WTC11 (cell line): ENCODE measurements at regions not wholly inside any gene's neighbourhood (a gene's known extent, or its start where the extent isn't known, plus 50 kb on each side); places are given as distances from the start of the nearest gene placed in this dataset.

ENCODE experiments used
- ATAC-seq: fragments of 200-7000 bp; cut with Tn5 transposase; 2 replicates; pipeline ENCODE4 v1.10.0; 2021; ENCODE audit warnings: mild to moderate bottlenecking, moderate library complexity
- CTCF ChIA-PET: fragments of 300-600 bp; sonication (Branson Sonifier 250); formaldehyde crosslinking; loops from one replicate; lab custom pipeline; 2021; ENCODE audit warnings: antibody characterized with exemption; lab: Charles Lee
- POLR2A ChIA-PET: fragments of 350-600 bp; sonication (Branson Sonifier 250); formaldehyde crosslinking; loops from one replicate; lab custom pipeline; 2021; ENCODE audit warnings: antibody characterized with exemption; lab: Charles Lee
- DNase-seq: peaks from one replicate; pipeline ENCODE4 v3.0.0; 2021; ENCODE audit warnings: low spot score
- H3K27ac Mint-ChIP-seq: 2 replicates; pipeline ENCODE4 v1.8.0; 2021; ENCODE audit warnings: mixed read lengths
- H3K27me3 Mint-ChIP-seq: 2 replicates; pipeline ENCODE4 v1.8.0; 2021; ENCODE audit warnings: low read depth, mild to moderate bottlenecking, moderate library complexity, mixed read lengths
- H3K36me3 Mint-ChIP-seq: 2 replicates; pipeline ENCODE4 v1.8.0; 2021; ENCODE audit warnings: mixed read lengths
- H3K4me1 Mint-ChIP-seq: 2 replicates; pipeline ENCODE4 v1.8.0; 2022; ENCODE audit warnings: mixed read lengths
- H3K4me3 Mint-ChIP-seq: 2 replicates; pipeline ENCODE4 v1.8.0; 2021; ENCODE audit warnings: mild to moderate bottlenecking, moderate library complexity, mixed read lengths
- H3K9me3 Mint-ChIP-seq: 2 replicates; pipeline ENCODE4 v1.8.0; 2021; ENCODE audit warnings: mixed read lengths
- GTF2I ChIP-seq: fragments of 250-450 bp; sonication (Bioruptor Pico); conservative IDR thresholded peaks from 2 replicates; pipeline ENCODE4 v1.4.0; 2021; ENCODE audit warnings: mild to moderate bottlenecking
- IRF2 ChIP-seq: sonication (generic); formaldehyde crosslinking; IDR thresholded peaks from 2 replicates; pipeline ENCODE4 v1.8.0; 2022; ENCODE audit warnings: low read depth, missing genetic modification reagents, borderline replicate concordance
- KAT7 ChIP-seq: sonication (generic); formaldehyde crosslinking; IDR thresholded peaks from 2 replicates; pipeline ENCODE4 v1.8.1; 2023; ENCODE audit warnings: missing genetic modification reagents, mild to moderate bottlenecking, borderline replicate concordance
- NFYB ChIP-seq: sonication (generic); formaldehyde crosslinking; conservative IDR thresholded peaks from 2 replicates; pipeline ENCODE4 v1.8.0; 2022; ENCODE audit warnings: low read depth, missing genetic modification reagents
- SOX15 ChIP-seq: fragments of 250-450 bp; sonication (Bioruptor Pico); IDR thresholded peaks from 2 replicates; pipeline ENCODE4 v1.9.0; 2021; ENCODE audit warnings: mild to moderate bottlenecking
- TP53 ChIP-seq: sonication (generic); formaldehyde crosslinking; IDR thresholded peaks from 2 replicates; pipeline ENCODE4 v1.8.1; 2023; ENCODE audit warnings: mild to moderate bottlenecking, missing genetic modification reagents
- ZBTB21 ChIP-seq: sonication (generic); formaldehyde crosslinking; IDR thresholded peaks from 2 replicates; pipeline ENCODE4 v1.8.1; 2023; ENCODE audit warnings: mild to moderate bottlenecking, missing genetic modification reagents, borderline replicate concordance
- ZNF317 ChIP-seq: sonication (generic); formaldehyde crosslinking; IDR thresholded peaks from 2 replicates; pipeline ENCODE4 v1.8.1; 2023; ENCODE audit warnings: low read depth, mild to moderate bottlenecking, moderate library complexity, missing genetic modification reagents, borderline replicate concordance
- ZNF416 ChIP-seq: fragments of 250-450 bp; sonication (Bioruptor Pico); IDR thresholded peaks from 2 replicates; pipeline ENCODE4 v1.9.0; 2021; ENCODE audit warnings: mild to moderate bottlenecking, inconsistent platforms
- ZNF423 ChIP-seq: fragments of 250-450 bp; sonication (Bioruptor Pico); IDR thresholded peaks from 2 replicates; pipeline ENCODE4 v2.1.2; 2022; ENCODE audit warnings: mild to moderate bottlenecking, moderate library complexity
- TF ChIP-seq, protein P1 (sequence below): sonication (generic); formaldehyde crosslinking; IDR thresholded peaks from 2 replicates; pipeline ENCODE4 v1.8.0; 2023; ENCODE audit warnings: missing genetic modification reagents, mild to moderate bottlenecking, borderline replicate concordance
- TF ChIP-seq, protein P2 (sequence below): sonication (generic); formaldehyde crosslinking; IDR thresholded peaks from 2 replicates; pipeline ENCODE4 v1.8.0; 2023; ENCODE audit warnings: mild to moderate bottlenecking, missing genetic modification reagents
- TF ChIP-seq, protein P3 (sequence below): fragments of 200-600 bp; IDR thresholded peaks from 2 replicates; pipeline ENCODE4 v1.8.0; 2022; ENCODE audit warnings: antibody characterized with exemption
- TF ChIP-seq, protein P4 (sequence below): fragments of 250-450 bp; sonication (Bioruptor Pico); IDR thresholded peaks from 2 replicates; pipeline ENCODE4 v1.8.0; 2021; ENCODE audit warnings: mild to moderate bottlenecking
- TF ChIP-seq, protein P5 (sequence below): fragments of 250-450 bp; sonication (Bioruptor Pico); conservative IDR thresholded peaks from 2 replicates; pipeline ENCODE4 v1.9.0; 2021; ENCODE audit warnings: mild to moderate bottlenecking
- TF ChIP-seq, protein P6 (sequence below): sonication (generic); formaldehyde crosslinking; IDR thresholded peaks from 2 replicates; pipeline ENCODE4 v1.8.1; 2023; ENCODE audit warnings: mild to moderate bottlenecking, missing genetic modification reagents, borderline replicate concordance

DNA sequence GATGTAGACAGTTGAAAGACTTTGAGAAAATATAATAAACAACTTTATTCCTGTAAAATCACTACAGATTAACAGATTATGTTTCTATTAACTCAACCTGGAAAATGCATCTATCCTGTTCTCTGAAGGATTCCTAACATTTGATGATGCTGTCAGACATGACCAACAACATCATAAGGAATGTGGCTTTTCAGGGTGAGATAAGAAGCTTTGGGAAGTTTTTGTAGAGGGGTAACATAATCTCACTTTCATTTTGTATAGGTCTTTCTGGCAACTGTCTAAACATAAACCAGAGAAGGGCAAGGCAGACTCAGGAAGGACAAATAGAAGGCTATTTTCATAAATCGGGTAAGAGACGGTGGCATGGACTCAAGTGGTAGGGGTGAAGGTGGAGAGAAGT lies 112.2 kb downstream of the TES start:
- ATAC-seq, result no peak
- TF ChIP-seq NFYB (CRISPR knock-in tag) (no peak), ZNF416 (CRISPR knock-in tag) (no peak), ZNF423 (CRISPR knock-in tag) (no peak), ZBTB21 (CRISPR knock-in tag) (no peak), KAT7 (CRISPR knock-in tag) (no peak)
- TF ChIP-seq, protein P1, sequence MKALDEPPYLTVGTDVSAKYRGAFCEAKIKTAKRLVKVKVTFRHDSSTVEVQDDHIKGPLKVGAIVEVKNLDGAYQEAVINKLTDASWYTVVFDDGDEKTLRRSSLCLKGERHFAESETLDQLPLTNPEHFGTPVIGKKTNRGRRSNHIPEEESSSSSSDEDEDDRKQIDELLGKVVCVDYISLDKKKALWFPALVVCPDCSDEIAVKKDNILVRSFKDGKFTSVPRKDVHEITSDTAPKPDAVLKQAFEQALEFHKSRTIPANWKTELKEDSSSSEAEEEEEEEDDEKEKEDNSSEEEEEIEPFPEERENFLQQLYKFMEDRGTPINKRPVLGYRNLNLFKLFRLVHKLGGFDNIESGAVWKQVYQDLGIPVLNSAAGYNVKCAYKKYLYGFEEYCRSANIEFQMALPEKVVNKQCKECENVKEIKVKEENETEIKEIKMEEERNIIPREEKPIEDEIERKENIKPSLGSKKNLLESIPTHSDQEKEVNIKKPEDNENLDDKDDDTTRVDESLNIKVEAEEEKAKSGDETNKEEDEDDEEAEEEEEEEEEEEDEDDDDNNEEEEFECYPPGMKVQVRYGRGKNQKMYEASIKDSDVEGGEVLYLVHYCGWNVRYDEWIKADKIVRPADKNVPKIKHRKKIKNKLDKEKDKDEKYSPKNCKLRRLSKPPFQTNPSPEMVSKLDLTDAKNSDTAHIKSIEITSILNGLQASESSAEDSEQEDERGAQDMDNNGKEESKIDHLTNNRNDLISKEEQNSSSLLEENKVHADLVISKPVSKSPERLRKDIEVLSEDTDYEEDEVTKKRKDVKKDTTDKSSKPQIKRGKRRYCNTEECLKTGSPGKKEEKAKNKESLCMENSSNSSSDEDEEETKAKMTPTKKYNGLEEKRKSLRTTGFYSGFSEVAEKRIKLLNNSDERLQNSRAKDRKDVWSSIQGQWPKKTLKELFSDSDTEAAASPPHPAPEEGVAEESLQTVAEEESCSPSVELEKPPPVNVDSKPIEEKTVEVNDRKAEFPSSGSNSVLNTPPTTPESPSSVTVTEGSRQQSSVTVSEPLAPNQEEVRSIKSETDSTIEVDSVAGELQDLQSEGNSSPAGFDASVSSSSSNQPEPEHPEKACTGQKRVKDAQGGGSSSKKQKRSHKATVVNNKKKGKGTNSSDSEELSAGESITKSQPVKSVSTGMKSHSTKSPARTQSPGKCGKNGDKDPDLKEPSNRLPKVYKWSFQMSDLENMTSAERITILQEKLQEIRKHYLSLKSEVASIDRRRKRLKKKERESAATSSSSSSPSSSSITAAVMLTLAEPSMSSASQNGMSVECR (CRISPR knock-in tag), result no peak
- TF ChIP-seq, protein P2, sequence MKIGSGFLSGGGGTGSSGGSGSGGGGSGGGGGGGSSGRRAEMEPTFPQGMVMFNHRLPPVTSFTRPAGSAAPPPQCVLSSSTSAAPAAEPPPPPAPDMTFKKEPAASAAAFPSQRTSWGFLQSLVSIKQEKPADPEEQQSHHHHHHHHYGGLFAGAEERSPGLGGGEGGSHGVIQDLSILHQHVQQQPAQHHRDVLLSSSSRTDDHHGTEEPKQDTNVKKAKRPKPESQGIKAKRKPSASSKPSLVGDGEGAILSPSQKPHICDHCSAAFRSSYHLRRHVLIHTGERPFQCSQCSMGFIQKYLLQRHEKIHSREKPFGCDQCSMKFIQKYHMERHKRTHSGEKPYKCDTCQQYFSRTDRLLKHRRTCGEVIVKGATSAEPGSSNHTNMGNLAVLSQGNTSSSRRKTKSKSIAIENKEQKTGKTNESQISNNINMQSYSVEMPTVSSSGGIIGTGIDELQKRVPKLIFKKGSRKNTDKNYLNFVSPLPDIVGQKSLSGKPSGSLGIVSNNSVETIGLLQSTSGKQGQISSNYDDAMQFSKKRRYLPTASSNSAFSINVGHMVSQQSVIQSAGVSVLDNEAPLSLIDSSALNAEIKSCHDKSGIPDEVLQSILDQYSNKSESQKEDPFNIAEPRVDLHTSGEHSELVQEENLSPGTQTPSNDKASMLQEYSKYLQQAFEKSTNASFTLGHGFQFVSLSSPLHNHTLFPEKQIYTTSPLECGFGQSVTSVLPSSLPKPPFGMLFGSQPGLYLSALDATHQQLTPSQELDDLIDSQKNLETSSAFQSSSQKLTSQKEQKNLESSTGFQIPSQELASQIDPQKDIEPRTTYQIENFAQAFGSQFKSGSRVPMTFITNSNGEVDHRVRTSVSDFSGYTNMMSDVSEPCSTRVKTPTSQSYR (CRISPR knock-in tag), result no peak
- TF ChIP-seq, protein P3, sequence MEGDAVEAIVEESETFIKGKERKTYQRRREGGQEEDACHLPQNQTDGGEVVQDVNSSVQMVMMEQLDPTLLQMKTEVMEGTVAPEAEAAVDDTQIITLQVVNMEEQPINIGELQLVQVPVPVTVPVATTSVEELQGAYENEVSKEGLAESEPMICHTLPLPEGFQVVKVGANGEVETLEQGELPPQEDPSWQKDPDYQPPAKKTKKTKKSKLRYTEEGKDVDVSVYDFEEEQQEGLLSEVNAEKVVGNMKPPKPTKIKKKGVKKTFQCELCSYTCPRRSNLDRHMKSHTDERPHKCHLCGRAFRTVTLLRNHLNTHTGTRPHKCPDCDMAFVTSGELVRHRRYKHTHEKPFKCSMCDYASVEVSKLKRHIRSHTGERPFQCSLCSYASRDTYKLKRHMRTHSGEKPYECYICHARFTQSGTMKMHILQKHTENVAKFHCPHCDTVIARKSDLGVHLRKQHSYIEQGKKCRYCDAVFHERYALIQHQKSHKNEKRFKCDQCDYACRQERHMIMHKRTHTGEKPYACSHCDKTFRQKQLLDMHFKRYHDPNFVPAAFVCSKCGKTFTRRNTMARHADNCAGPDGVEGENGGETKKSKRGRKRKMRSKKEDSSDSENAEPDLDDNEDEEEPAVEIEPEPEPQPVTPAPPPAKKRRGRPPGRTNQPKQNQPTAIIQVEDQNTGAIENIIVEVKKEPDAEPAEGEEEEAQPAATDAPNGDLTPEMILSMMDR, result no peak
- H3K4me1 Mint-ChIP-seq, result no peaks in the 10 kb centered on the region
- H3K4me3 Mint-ChIP-seq, result no peak overlapping the region
- ChIA-PET POLR2A (no interaction called here), CTCF (no interaction called here)
- no peak overlapping the region for H3K27ac Mint-ChIP-seq
- H3K9me3 Mint-ChIP-seq, result peaks cover 5% of the 10 kb centered on the region
- H3K36me3 Mint-ChIP-seq, result no peaks in the 10 kb centered on the region
- H3K27me3 Mint-ChIP-seq, result no peaks in the 10 kb centered on the region
- no peak for DNase-seq

DNA sequence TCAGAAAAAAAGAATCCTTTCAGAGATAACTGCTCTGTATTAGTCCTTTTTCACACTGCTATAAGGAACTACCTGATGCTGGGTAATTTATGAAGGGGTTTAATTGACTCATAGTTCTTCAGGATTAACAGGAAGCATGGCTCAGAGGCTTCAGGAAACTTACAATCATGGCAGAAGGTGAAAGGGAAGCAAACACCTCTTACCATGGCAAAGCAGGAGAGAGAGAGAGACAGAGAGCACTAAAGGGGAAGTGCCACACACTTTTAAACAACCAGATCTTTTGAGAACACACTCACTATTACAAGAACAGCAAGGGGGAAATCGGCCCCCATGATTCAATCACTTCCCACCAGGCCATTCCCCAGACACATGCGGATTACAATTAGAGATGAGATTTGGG lies 114.2 kb downstream of the TES start:
- no peak overlapping the region for H3K27ac Mint-ChIP-seq
- POLR2A ChIA-PET, result no interaction called here
- CTCF ChIA-PET, result no interaction called here
- no peak overlapping the region for H3K4me3 Mint-ChIP-seq
- H3K9me3 Mint-ChIP-seq, result peaks cover 2% of the 10 kb centered on the region
- H3K4me1 Mint-ChIP-seq, result peaks cover under 1% of the 10 kb centered on the region; the same call in 1 of the 2 replicates
- TF ChIP-seq TP53 (CRISPR knock-in tag), result no peak
- TF ChIP-seq GTF2I (CRISPR knock-in tag), result no peak
- TF ChIP-seq, protein P4, sequence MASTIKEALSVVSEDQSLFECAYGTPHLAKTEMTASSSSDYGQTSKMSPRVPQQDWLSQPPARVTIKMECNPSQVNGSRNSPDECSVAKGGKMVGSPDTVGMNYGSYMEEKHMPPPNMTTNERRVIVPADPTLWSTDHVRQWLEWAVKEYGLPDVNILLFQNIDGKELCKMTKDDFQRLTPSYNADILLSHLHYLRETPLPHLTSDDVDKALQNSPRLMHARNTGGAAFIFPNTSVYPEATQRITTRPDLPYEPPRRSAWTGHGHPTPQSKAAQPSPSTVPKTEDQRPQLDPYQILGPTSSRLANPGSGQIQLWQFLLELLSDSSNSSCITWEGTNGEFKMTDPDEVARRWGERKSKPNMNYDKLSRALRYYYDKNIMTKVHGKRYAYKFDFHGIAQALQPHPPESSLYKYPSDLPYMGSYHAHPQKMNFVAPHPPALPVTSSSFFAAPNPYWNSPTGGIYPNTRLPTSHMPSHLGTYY (CRISPR knock-in tag), result no peak
- ATAC-seq, result no peak
- H3K27me3 Mint-ChIP-seq, result no peaks in the 10 kb centered on the region
- H3K36me3 Mint-ChIP-seq, result no peaks in the 10 kb centered on the region
- no peak for DNase-seq

DNA sequence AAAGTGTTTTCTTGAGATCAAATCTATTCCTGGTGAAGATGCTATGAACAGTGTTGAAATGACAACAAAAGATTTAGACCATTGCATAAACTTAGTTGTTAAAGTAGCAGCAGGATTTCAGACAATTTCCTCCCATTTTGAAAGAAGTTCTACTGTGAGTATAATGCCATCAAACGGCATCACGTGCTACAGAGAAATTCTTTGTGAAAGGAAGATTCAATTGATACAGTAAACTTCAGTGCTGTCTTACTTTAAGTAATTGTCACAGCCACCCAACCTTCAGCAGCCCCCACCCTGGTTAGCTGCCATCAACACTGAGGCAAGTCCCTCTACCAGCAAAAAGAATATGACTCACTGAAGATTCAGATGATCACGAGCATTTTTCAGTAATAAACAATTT lies 115.2 kb downstream of the TES start:
- no peaks in the 10 kb centered on the region for H3K36me3 Mint-ChIP-seq
- no peak overlapping the region for H3K4me3 Mint-ChIP-seq
- POLR2A ChIA-PET, result no interaction called here
- ATAC-seq, result no peak
- H3K27me3 Mint-ChIP-seq, result no peaks in the 10 kb centered on the region
- no peaks in the 10 kb centered on the region for H3K9me3 Mint-ChIP-seq
- H3K27ac Mint-ChIP-seq, result no peak overlapping the region
- DNase-seq, result no peak
- H3K4me1 Mint-ChIP-seq, result peaks cover 8% of the 10 kb centered on the region
- CTCF ChIA-PET, result no interaction called here
- TF ChIP-seq ZNF317, result no peak
- no peak for TF ChIP-seq ZNF423 (CRISPR knock-in tag)
- no peak for TF ChIP-seq TP53 (CRISPR knock-in tag)
- TF ChIP-seq IRF2 (CRISPR knock-in tag), result no peak
- TF ChIP-seq SOX15 (CRISPR knock-in tag), result no peak
- TF ChIP-seq, protein P5, sequence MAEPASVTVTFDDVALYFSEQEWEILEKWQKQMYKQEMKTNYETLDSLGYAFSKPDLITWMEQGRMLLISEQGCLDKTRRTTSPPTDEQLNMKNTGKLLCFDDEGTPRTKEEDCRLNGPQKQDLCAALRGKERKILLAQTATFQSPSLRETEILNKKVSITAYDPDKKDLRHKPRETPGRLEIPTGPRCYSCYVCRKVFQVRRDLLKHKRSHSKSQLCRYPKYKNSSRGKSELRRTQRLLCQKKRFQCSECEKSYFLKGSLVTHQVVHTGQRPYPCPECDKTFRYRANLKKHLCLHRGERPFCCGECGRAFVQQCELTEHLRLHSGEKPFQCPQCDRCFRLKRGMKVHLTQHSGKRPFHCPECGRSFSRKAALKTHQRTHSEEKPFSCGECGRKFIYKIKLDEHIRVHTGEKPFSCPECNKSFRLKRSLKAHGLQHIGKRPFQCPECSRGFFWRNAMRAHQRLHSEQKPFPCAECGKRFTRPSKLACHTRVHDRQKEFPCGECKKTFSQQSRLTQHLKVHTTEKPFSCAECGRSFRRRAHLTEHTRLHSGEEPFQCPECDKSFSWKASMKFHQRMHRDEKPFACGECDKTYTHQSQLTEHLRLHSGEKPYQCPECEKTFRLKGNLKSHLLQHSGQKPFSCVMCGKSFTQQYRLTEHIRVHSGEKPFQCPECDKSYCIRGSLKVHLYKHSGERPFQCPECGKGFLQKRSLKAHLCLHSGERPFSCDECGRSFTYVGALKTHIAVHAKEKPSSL (CRISPR knock-in tag), result no peak
- TF ChIP-seq, protein P6, sequence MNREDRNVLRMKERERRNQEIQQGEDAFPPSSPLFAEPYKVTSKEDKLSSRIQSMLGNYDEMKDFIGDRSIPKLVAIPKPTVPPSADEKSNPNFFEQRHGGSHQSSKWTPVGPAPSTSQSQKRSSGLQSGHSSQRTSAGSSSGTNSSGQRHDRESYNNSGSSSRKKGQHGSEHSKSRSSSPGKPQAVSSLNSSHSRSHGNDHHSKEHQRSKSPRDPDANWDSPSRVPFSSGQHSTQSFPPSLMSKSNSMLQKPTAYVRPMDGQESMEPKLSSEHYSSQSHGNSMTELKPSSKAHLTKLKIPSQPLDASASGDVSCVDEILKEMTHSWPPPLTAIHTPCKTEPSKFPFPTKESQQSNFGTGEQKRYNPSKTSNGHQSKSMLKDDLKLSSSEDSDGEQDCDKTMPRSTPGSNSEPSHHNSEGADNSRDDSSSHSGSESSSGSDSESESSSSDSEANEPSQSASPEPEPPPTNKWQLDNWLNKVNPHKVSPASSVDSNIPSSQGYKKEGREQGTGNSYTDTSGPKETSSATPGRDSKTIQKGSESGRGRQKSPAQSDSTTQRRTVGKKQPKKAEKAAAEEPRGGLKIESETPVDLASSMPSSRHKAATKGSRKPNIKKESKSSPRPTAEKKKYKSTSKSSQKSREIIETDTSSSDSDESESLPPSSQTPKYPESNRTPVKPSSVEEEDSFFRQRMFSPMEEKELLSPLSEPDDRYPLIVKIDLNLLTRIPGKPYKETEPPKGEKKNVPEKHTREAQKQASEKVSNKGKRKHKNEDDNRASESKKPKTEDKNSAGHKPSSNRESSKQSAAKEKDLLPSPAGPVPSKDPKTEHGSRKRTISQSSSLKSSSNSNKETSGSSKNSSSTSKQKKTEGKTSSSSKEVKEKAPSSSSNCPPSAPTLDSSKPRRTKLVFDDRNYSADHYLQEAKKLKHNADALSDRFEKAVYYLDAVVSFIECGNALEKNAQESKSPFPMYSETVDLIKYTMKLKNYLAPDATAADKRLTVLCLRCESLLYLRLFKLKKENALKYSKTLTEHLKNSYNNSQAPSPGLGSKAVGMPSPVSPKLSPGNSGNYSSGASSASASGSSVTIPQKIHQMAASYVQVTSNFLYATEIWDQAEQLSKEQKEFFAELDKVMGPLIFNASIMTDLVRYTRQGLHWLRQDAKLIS (CRISPR knock-in tag), result no peak
